Activated CD4-positive, alpha-beta T cell treated with anti-CD3 and anti-CD28 coated beads for 24 hours (primary cell): ENCODE measurements at regions not wholly inside any gene's neighbourhood (a gene's known extent, or its start where the extent isn't known, plus 50 kb on each side); places are given as distances from the start of the nearest gene placed in this dataset.
"Not testable (repeated sequence)": the region's sequence is repeated elsewhere in the genome, so short reads cannot be mapped to it uniquely, and the experiment has no call there.

ENCODE experiments used
- DNase-seq, 2 donors: peaks; one replicate each; pipeline ENCODE4 v3.0.0-alpha.2; 2020; ENCODE audit warnings: low read depth in 2 of 2

GRCh38 chr5:52255308-52255707, 532.4 kb upstream of the ITGA1 start:
- DNase-seq: no peak

- DNase-seq: no peak
These were observed 524.9 kb upstream of the ITGA1 start for GRCh38 chr5:52262844-52263243.

GRCh38 chr5:52269401-52269800, 518.3 kb upstream of the ITGA1 start:
- no peak for DNase-seq

GRCh38 chr5:52269859-52270258, 517.9 kb upstream of the ITGA1 start:
- no peak for DNase-seq

GRCh38 chr5:52275639-52276038, 512.1 kb upstream of the ITGA1 start:
- no peak for DNase-seq

GRCh38 chr5:52277101-52277500, 510.6 kb upstream of the ITGA1 start:
- DNase-seq: no peak

- DNase-seq: no peak
These were observed 505.1 kb upstream of the ITGA1 start for GRCh38 chr5:52282647-52283046.

GRCh38 chr5:52283221-52283620, 504.5 kb upstream of the ITGA1 start:
- no peak for DNase-seq

GRCh38 chr5:52300703-52301372, 486.9 kb upstream of the ITGA1 start:
- DNase-seq: no peak

- DNase-seq: not testable (repeated sequence)
These were observed 482.9 kb upstream of the ITGA1 start for GRCh38 chr5:52304816-52305215.

- no peak for DNase-seq
These were observed 459.4 kb upstream of the ITGA1 start for GRCh38 chr5:52328220-52328806.

GRCh38 chr5:52331725-52332124, 456.0 kb upstream of the ITGA1 start:
- DNase-seq: no peak

GRCh38 chr5:52334367-52334766, 453.3 kb upstream of the ITGA1 start:
- DNase-seq: no peak

GRCh38 chr5:52339285-52339684, 448.4 kb upstream of the ITGA1 start:
- no peak for DNase-seq

- DNase-seq: no peak
These were observed 445.4 kb upstream of the ITGA1 start for GRCh38 chr5:52342361-52342760.

GRCh38 chr5:52356311-52356918, 431.3 kb upstream of the ITGA1 start:
- DNase-seq: no peak

GRCh38 chr5:52359261-52359660, 428.5 kb upstream of the ITGA1 start:
- DNase-seq: no peak

- DNase-seq: no peak
These were observed 426.7 kb upstream of the ITGA1 start for GRCh38 chr5:52360985-52361384.

GRCh38 chr5:52374286-52374685, 413.4 kb upstream of the ITGA1 start:
- no peak for DNase-seq

GRCh38 chr5:52375969-52376368, 411.7 kb upstream of the ITGA1 start:
- no peak for DNase-seq

GRCh38 chr5:52376592-52376991, 411.1 kb upstream of the ITGA1 start:
- DNase-seq: no peak

- no peak for DNase-seq
These were observed 409.5 kb upstream of the ITGA1 start for GRCh38 chr5:52378237-52378636.

GRCh38 chr5:52388349-52388748, 399.4 kb upstream of the ITGA1 start:
- no peak for DNase-seq
